ENCODE measurements at regions not wholly inside any gene's neighbourhood (a gene's known extent, or its start where the extent isn't known, plus 50 kb on each side); places are given as distances from the start of the nearest gene placed in this dataset.
"Not testable (repeated sequence)": the region's sequence is repeated elsewhere in the genome, so short reads cannot be mapped to it uniquely, and the experiment has no call there.

DNA sequence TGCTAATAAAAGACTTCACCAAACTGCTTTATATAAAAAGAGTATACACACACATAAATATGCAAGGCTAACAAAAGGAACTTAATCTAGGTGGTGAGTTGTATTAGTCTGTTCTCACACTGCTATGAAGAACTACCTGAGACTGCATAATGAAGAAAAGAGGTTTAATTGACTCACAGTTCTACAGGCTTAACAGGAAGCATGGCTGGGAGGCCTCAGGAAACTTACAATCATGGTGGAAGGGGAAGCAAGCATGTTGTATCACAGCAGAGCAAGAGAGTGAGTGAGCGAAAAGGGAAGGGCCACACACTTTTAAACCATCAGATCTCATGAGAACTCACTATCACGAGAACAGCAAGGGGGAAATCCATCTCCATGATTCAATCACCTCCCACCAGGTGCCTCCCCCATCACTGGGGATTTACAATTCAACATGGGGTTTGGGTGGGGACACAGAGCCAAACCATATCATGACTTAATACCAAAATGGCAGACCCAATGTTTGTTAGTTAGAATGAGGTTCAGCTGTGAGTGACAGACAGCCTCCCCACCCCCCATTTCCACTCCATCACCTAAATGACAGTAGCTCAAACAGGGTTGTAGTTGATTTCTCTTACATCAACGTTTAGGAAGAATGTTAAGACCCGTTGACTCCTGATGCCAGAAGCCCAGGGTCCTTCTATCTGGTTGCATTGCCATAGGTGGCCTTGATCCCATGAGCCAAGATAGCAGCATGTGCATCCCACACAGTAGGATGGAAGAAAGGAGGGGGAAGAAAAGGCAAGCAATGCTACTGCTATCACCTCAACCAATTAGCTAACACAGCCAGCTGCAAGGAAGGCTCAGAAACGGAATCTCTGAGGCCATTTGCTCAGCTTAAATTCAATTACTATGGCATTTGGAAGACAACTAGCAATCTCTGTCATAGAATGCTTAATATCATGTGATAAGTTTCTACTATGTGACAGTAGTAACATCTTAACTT is 77.0 kb downstream of the CCDC71L start:
- DNase-seq: no peak

DNA sequence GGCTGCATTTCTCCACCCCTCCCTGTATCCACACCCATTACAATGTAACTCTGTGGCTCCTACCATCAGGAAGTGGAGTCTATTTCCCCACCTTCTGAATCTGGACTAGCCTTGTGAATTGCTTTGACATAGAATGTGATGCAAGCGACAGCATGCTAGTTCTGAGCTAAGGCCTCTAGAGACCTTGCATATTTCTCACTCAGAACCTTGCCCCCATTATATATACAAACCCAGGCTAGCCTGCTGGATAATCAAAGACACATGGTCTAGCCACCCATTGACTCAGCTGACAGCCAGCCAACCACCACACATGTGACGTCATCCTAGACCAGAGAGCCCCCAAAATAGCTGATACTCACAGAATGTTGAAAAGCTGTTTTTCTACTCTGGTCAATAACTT is 77.9 kb downstream of the CCDC71L start:
- no peak for DNase-seq

DNA sequence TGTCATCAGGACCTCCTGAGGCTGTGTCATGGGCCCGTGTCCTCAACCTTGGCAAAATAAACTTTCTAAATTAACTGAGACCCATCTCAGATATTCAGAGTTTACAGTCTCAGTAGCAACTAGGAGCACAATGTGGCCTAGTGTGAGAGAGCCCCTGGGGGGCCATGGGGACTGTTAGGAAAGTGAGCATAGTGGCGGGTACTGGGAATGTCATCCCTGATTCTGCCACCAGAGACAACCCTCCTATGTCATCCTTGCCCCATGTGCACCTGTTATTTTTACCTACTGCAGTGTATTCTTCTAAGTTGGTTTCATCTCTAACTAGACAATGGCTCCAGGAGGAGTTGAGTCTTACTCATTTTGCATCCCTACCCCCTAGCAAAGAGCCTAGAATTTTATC is 78.6 kb downstream of the CCDC71L start:
- no peak for DNase-seq

DNA sequence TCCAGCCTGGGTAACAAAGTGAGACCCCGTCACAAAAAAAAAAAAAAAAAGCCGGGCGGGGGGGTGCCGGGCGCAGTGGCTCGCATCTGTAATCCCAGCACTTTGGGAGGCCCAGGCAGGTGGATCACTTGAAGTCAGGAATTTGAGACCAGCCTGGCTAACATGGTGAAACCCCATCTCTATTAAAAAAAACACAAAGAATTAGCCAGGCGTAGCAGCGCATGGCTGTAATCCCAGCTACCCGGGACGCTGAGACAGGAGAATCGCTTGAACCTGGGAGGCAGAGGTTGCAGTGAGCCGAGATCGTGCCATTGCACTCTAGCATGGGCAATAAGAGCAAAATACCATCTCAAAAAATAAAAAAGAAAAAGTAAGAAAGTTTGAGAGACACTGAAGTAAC is 81.9 kb downstream of the CCDC71L start:
- not testable (repeated sequence) for DNase-seq

DNA sequence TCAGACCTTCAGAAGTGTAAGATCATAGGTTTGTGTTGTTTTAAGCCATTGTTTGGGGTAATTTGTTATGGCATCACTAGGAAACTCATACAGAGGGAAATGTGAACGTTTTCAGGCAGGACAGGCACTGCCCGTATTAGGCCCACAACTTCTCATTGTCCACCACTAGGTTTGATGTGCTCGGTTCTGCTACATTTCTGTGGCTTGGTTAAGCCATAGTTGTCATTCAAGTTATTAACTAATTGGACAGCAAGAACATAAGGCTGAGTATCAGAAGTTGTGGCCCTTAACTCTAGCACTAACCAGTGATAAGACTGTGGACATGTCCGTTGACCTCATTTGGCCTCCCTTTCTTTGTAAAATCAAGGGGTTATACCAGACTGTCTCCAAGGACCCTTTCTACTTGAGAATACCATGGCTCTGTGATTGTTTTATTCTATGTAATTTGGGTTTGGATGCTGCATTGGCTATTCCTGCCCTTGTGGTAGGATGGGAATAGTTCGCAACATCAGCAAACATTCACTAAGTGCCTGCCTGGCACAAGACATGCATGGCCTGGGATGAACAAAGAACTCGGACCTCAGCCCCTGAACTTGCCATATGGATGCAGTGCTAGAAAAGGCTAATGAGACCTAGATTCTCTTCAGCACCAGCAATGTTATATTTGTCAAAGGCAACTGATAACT is 85.7 kb downstream of the CCDC71L start:
- no peak for DNase-seq

DNA sequence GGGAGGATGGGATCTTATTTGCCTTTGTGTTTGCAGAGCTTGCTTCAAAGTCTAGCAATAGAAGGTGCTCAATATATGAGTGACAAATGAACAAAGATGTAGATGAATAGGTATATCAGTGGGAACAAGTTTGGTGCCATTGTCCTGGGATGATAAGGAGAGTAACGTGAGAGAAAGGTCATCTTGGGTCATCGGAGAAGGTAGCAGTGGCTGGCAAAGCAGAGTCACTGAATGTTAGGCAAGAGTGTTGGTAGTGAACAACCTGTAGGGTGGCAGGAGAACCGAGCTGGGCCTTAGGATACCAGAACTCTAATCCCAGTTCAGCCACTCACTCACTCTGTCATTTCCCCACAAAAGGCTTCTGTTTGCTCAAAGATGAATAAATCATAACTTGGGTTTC is 87.2 kb downstream of the CCDC71L start:
- DNase-seq: no peak

DNA sequence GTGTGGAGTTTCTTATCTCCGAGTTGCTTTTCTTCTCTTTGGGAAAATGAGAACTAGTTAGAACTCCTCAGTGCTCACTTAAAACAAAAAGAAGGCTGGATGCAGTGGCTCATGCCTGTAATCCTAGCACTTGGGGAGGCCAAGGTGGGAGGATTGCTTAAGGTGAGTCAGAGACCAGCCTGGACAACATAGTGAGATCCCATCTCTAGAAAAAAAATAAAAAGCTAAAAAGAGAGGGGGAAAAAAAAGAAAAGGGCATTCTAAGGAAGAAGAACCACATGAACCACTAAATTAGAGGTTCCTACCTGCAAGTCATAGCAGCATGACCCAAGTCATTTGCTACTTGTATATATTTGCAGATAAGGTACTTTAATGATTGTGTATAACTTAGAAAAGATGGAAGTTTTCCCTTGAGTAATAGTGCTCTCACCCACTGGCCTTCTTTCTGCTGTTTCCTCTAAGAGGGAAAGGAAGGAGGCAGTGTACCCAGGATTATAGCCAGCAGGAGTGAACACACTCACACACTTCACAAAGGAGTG is 87.8 kb downstream of the CCDC71L start:
- no peak for DNase-seq

DNA sequence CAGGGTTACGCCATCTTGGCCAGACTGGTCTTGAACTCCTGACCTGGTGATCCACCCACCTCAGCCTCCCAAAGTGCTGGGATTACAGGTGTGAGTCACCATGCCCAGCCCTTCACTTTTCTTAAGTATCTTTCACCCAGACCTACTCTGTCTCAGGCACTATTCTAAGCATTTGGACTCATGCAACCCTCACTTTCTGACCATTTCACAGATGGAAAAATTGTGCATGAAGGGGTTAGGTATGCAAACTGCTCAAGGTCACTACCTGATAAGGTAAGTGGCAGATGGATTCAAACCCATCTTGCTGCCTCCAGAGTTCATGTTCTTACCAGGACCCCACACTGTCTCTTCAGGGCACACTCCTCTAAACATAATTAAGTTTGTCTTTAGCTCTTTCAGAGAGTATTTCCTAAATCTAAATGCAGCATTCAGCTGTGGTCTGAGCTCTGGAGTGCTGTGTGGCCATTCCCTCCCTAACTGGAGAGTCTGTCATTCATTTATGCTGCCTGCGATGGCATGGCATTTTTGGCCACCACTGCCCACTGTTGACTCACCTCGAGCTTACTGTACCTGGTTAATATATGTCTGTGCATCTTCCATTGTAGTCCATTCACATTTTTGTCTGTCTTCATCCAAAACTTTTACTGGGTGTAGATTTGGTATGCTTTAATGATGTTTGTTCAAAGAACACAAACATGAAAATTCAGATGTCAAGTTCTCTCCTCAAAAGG is 88.4 kb downstream of the CCDC71L start:
- no peak for DNase-seq

DNA sequence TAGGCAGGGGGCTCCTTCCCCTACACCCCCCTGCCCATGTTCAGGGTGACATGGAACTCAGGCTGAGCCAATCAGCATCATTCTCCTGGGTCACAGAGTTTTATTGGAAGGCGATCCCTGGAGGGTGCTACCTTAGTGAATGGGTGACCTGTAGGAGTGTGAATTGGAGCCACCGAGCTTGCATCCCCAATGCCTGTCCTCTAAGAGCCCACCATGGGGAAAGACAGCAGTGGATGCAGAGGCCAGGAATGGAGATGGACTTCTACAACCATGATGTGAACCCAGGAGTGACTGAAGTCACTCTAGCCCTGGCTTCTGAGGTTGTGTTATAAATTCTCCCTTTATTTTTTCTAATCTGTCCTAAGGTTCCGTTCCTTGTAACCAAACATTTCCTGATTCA is 89.4 kb downstream of the CCDC71L start:
- DNase-seq: no peak

DNA sequence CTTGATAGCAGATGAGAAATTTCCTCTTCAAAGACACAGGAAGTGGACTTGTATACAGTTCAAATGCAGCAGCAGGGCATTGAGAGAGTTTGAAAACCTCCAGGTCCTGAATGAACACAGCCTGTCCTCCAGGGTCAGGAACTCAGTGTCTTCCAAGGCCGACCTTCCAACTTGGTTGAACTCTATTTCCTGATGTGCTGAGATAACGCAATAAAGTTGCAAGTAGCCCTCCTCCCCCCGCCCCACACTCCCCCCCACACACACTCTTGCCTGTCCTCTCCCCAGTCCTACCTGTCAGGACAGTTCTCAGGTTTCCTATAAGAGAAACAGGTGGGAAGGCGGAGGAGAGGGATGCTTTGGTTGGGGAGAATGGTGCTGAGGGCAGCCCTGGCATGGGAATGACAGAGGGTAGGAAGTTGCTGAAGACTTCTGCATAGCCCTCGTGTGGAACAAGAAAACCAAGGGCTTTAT is 90.0 kb downstream of the CCDC71L start:
- DNase-seq: no peak

DNA sequence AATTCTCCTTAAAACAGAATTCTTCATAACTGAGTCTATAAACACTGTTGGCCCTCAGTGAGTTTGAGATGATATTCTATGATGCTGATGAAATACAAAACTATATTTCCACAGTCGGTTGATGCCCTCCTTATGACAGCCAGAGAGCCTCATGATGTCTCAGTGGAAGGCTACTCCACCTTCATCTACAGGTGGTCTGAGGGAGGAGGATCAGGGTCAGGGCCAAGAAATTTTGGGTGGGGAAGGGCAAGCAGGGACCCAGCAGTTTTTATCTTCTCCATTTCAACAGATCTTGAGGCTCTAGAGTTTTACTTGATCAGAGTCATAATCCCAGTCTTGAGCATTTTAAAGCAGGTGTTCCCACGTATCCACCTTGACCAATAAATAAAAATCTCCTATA is 90.8 kb downstream of the CCDC71L start:
- DNase-seq: no peak

DNA sequence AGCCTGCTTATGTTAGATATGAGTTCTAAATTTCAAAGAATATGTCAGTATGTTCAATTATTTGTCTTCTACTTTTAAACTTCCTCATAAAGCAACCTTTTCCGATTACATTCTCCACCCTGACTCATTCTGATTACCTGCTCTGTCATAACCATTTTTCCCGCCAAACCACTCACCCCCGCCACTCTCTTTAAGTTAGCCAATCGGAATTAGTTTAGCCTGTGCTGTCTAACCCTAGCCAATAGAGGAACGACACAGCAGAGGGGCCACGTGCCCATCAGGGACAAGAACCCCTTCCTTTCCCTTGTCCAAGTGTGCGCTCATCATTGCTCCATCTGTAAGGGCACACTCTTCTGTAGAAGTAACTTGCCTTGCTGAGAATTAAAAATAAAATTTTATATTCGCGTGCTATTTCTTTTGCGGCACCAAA is 91.4 kb downstream of the CCDC71L start:
- no peak for DNase-seq

DNA sequence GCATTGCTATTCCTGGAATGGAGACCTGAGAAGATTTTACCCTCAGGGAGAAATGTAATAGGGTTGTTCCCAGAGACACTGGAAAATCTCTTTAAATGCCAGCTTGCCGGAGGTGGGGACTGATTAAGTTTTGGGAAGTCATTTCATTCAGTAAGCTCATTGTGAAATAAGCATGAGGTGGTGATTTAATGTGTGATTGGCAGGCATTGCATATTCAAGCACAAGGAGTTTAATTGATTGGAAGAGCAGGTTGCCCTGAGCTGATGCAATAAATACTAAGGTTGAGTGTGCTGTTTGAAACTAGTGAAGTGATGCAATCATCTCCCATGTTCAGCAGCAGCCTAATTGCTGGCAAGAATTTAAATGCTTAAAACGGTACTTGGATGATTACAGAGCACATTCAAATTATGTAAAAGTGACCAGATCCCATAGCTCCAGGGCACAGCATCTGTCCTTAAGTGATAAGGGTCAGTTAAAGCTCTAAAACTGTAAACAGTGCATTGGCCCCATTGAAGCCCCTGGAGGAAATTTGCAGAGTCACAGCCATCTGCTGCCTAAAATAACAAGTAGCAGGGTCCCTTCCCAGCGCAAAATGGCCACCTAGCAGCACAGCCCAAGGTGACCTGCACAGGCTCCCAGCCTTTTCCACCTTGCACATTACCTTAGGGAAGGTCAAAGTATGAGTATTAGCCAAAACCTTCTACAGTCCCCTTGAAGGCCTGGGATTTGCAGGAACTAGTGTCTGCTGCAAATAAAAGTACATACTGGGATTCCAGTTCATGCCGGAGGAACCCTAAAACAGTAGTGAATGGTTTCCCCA is 92.1 kb downstream of the CCDC71L start:
- no peak for DNase-seq

DNA sequence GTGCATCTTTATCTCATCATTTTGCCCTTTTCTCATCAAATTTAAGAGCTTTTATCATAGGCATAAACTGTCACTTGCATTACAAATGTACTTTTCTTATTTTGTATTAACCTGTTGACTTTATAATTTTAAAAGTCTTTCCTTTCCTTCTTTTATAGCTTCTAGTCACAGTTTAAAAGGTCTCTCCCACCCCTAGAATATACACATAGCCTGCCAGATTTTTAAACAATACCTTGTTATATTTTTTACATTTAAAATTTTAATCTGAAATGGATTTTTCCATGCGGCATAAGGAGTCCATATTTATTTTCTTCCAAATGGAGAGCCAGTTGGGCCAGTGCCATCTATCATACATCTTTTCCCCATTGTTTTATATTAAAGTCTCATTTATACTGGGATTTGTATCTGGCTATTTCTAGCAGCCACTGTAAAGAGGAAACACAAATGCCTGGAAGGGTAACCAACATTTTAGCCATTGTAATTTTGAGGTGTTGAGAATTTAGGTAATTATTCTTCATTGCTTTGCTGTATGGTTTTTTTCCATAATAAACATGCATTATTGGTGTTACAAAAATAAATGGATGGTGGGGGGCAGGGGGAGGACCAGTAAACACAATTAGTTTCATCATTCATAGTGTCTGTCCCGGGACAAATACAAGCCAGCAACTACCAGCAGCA is 92.8 kb downstream of the CCDC71L start:
- DNase-seq: no peak

DNA sequence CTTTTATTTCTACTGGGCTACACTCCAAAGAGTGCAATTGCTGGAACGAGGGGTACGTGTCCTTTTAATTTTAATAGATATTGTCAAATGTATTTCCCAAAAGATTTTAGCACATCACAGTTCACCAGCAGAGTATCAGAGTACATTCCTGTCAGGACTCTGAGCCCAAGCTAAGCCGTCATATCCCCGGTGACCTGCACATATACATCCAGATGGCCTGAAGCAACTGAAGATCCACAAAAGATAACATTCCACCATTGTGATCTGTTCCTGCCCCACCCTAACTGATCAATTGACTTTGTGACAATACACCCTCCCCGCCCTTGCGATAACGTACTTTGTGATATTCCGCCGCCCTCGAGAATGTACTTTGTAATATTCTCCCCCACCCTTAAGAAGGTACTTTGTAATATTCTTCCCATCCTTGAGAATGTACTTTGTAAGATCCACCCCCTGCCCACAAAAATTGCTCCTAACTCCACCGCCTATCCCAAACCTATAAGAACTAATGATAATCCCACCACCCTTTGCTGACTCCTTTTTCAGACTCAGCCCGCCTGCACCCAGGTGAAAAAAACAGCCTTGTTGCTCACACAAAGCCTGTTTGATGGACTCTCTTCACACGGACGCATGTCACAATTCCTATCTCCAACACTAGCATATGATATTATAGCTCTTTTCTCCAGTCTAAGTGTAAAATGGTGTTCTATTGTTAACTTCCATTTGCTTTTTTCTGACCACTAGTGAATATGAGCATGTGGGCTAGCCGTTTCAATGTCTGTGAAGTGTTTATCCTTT is 93.6 kb downstream of the CCDC71L start:
- DNase-seq: not testable (repeated sequence)

DNA sequence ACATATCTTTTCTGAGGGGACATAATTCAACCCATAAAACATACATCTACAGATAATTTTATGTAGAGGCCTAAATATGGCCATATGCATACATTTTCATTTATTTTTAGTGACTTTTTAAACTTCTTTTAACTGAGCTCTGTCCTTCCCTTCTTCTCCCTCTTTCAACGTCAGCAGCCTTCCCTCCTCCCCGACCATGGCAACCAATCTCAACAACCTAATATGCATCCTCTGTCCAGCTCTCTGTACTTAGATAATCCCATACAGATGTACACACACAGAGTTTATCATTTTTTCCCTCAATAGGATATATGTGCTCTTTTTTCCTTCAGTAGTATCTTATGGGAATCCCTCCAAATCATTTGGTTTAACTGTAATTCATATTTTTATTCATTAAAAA is 94.3 kb downstream of the CCDC71L start:
- DNase-seq: no peak

DNA sequence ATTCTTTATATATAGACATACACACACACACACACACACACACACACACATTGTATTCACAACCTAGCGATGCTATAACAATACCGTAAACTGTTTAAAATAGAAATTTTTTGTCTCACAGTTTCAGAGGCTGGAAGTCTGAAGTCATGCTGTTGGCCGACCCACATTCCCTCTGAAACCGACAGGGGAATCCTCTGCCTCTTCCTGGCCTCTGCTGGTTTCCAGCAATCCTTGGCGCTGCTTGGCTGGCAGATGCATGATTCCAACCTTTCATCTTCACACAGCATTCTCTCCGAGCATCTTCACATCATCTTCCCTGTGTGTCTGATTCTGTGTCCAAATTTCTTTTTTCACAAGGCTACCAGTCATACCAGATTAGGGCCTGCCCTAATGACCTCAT is 94.8 kb downstream of the CCDC71L start:
- no peak for DNase-seq

DNA sequence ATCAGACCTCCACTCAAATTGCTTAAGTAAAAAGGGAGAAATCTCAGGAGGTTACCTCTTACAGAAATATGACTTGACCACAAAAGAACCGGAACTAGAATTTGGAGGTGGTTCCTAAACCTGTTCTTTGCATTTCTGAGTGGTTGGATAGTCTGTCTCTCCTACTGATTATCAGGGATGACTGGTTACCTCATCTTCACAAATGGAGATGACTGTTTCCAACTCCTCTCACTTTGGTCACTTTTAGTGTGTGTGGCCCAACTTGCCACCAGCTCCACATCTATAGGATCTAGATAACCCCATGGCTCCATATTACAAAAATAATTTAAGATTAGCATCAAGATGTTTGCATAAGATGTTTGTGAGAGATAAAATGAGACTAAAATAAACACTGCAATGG is 95.5 kb downstream of the CCDC71L start:
- DNase-seq: no peak

DNA sequence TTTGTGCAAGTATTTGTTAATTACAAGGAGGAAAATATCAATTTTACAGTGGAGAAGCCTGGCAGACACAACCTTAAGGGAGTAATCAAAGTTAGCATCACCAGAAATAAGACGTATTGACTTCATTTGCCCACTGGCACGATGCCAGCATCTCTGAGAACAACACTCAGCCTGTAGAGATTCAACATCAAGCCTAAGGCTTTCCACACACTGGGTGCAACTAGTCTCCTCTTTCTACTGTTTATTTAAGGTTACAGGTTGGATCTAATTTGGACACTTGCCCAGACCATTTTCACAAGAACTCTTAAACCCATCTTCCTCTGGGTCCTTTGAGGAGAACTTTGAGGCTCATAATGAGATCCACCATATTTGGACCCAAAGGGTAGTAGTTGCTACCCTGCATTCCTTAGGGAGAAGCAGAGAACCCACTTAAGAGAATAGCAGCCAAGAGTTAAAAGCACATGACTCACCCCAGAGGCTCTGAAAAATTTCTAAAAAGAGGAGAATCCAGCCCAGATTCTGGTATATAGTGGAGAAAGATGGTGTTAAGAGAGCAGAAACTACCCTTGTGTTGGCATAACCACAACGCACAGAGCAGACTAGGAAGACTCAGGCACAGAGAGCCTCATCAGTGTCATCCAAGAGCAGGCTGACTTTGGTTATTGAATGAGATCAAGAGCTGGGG is 97.3 kb downstream of the CCDC71L start:
- peak; percentile 13 for DNase-seq

Measured in RPMI8226 (cell line).